ENCODE measurements at regions not wholly inside any gene's neighbourhood (a gene's known extent, or its start where the extent isn't known, plus 50 kb on each side); places are given as distances from the start of the nearest gene placed in this dataset.

GRCh38 chrX:39835241-39835640 is 262.5 kb downstream of the BCOR start:
- no peak overlapping the region for H3K4me3 ChIP-seq (ENCODE audit: low read length)
- no peaks in the 10 kb centered on the region for H4K20me1 ChIP-seq (ENCODE audit: control insufficient read depth, insufficient read depth, low read depth, low read length)
- H3K27me3 ChIP-seq (ENCODE audit: control insufficient read depth, low read length): peaks cover 3% of the 10 kb centered on the region; the same call in 1 of the 2 replicates
- no peak overlapping the region for H3K4me2 ChIP-seq (ENCODE audit: low read length)
- H3K27ac ChIP-seq (ENCODE audit: low read depth, low read length): no peak overlapping the region
- H3K36me3 ChIP-seq (ENCODE audit: control insufficient read depth, low read length): no peaks in the 10 kb centered on the region
- H3K9me3 ChIP-seq (ENCODE audit: control insufficient read depth, insufficient read depth, low read length): no peaks in the 10 kb centered on the region
- no peaks in the 10 kb centered on the region for H3F3A ChIP-seq (ENCODE audit: control insufficient read depth, insufficient read depth)
- H3K4me1 ChIP-seq (ENCODE audit: control insufficient read depth, low read length): no peaks in the 10 kb centered on the region
- no peaks in the 10 kb centered on the region for H3K79me2 ChIP-seq (ENCODE audit: control insufficient read depth, low read length)
- TF ChIP-seq EZH2phosphoT487 (IDR thresholded peaks at IDR 0.05; ENCODE audit: borderline replicate concordance, low read length): no peak
- TF ChIP-seq CTCF (IDR thresholded peaks at IDR 0.05; ENCODE audit: low read depth, low read length, poor library complexity, severe bottlenecking): no peak
- no peaks in the 10 kb centered on the region for H3K9me2 ChIP-seq (replicated peaks; ENCODE audit: control insufficient read depth, low read length)

DNA sequence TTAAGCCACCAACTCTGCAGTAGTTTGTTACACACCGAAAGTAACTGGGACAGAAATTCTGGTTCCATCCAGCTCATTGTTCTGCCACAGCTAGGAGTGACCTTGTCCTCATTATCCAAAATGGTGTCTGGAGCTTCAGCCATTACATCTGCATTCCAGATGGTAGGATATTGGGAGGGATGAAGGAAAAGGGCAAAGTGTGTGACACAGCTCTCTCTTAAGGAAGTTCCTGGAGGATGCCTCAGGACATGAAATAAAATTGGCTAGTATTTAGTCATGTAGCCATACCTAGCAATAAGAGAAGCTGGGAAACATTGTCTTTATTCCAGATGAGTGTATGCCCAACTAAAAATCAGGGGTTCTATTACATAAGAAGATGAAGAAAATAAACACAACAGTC is 262.0 kb downstream of the BCOR start:
- Histone ChIP-seq H3K4me2 (ENCODE audit: low read length) (no peak overlapping the region), H3F3A (ENCODE audit: control insufficient read depth, insufficient read depth) (no peaks in the 10 kb centered on the region), H3K27me3 (ENCODE audit: control insufficient read depth, low read length) (peaks cover 3% of the 10 kb centered on the region; the same call in 1 of the 2 replicates), H3K9me2 (replicated peaks; ENCODE audit: control insufficient read depth, low read length) (no peaks in the 10 kb centered on the region), H3K4me3 (ENCODE audit: low read length) (no peak overlapping the region), H3K36me3 (ENCODE audit: control insufficient read depth, low read length) (no peaks in the 10 kb centered on the region), H3K4me1 (ENCODE audit: control insufficient read depth, low read length) (no peaks in the 10 kb centered on the region), H3K9me3 (ENCODE audit: control insufficient read depth, insufficient read depth, low read length) (no peaks in the 10 kb centered on the region), H4K20me1 (ENCODE audit: control insufficient read depth, insufficient read depth, low read depth, low read length) (no peaks in the 10 kb centered on the region), H3K79me2 (ENCODE audit: control insufficient read depth, low read length) (no peaks in the 10 kb centered on the region), H3K27ac (ENCODE audit: low read depth, low read length) (no peak overlapping the region)
- TF ChIP-seq EZH2phosphoT487 (IDR thresholded peaks at IDR 0.05; ENCODE audit: borderline replicate concordance, low read length): no peak
- no peak for TF ChIP-seq CTCF (IDR thresholded peaks at IDR 0.05; ENCODE audit: low read depth, low read length, poor library complexity, severe bottlenecking)

DNA sequence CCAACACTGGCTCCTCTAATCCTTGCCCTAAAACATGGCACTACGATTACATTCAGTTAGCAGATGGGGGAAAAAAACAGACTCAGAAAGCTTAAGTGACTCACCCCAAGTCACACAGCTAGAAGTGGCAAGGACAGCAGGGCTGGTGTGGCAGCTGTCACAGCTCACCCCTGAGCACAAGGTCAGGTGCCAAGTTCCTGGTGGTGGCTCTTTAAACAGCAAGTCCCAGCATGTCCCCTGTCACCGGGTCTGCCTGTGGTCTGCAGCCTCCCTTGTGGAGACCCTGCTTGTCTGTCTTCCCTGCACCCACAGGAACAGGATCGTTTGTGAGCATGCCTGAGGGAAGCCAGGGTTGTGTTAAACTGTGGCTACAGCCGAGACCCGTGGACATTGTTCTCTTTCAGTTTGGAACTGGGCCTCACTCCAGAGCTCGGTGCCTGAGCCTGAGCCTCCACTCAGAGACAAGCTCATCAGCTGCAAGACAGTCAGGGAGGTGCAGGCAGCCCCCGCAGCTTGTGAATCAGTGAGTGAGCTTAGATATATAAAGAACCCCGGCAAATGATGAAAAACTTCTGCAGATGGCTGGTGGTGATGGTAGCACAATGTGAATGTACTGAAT is 260.8 kb downstream of the BCOR start:
- Histone ChIP-seq H4K20me1 (ENCODE audit: control insufficient read depth, insufficient read depth, low read depth, low read length) (no peaks in the 10 kb centered on the region), H3K4me2 (ENCODE audit: low read length) (no peak overlapping the region), H3K27ac (ENCODE audit: low read depth, low read length) (no peak overlapping the region), H3K79me2 (ENCODE audit: control insufficient read depth, low read length) (no peaks in the 10 kb centered on the region), H3K36me3 (ENCODE audit: control insufficient read depth, low read length) (no peaks in the 10 kb centered on the region), H3F3A (ENCODE audit: control insufficient read depth, insufficient read depth) (no peaks in the 10 kb centered on the region), H3K27me3 (ENCODE audit: control insufficient read depth, low read length) (peaks cover 3% of the 10 kb centered on the region; the same call in 1 of the 2 replicates), H3K4me1 (ENCODE audit: control insufficient read depth, low read length) (no peaks in the 10 kb centered on the region), H3K4me3 (ENCODE audit: low read length) (no peak overlapping the region), H3K9me2 (replicated peaks; ENCODE audit: control insufficient read depth, low read length) (no peaks in the 10 kb centered on the region), H3K9me3 (ENCODE audit: control insufficient read depth, insufficient read depth, low read length) (no peaks in the 10 kb centered on the region)
- TF ChIP-seq EZH2phosphoT487 (IDR thresholded peaks at IDR 0.05; ENCODE audit: borderline replicate concordance, low read length) (no peak), CTCF (IDR thresholded peaks at IDR 0.05; ENCODE audit: low read depth, low read length, poor library complexity, severe bottlenecking) (no peak)

Measured in DOHH2 (cell line).